Peyer's patch (tissue), 4 donors: ENCODE measurements at regions not wholly inside any gene's neighbourhood (a gene's known extent, or its start where the extent isn't known, plus 50 kb on each side); places are given as distances from the start of the nearest gene placed in this dataset.
A peak's percentile ranks its signal among the peaks of the same experiment; 100 is the strongest.

Experiments
- DNase-seq, 3 donors: peaks; one replicate each; pipeline ENCODE4 v3.0.0-alpha.2; 2017 to 2019
- H3K27ac ChIP-seq, 4 donors: fragments of 200-600 bp; sonication (generic); one replicate each; pipeline ENCODE4 v1.5.1; 2016 to 2019
- H3K27me3 ChIP-seq, 2 donors: fragments of 200-600 bp; sonication (generic); one replicate each; pipeline ENCODE4 v1.5.1; 2019
- H3K36me3 ChIP-seq, 3 donors: fragments of 200-600 bp; sonication (generic); one replicate each; pipeline ENCODE4 v1.5.1; 2016 to 2019
- H3K4me1 ChIP-seq, 4 donors: fragments of 200-600 bp; sonication (generic); one replicate each; pipeline ENCODE4 v1.5.1; 2016 to 2019
- H3K4me3 ChIP-seq, 4 donors: fragments of 200-600 bp; sonication (generic); 1 replicate in 3 of 4; 2 replicates in 1 of 4; pipeline ENCODE4 v1.5.1; 2016 to 2019; ENCODE audit warnings: mild to moderate bottlenecking in 1 of 4
- H3K9me3 ChIP-seq, 4 donors: fragments of 200-600 bp; sonication (generic); one replicate each; pipeline ENCODE4 v1.5.1; 2016 to 2019; ENCODE audit warnings: mild to moderate bottlenecking in 1 of 4
- POLR2A ChIP-seq, 2 donors: fragments of 450-650 bp; IDR thresholded peaks; one replicate each; pipeline ENCODE4 v1.5.1; 2017; ENCODE audit warnings: antibody characterized with exemption in 2 of 2, mild to moderate bottlenecking in 2 of 2, moderate library complexity in 2 of 2
- TF ChIP-seq, protein P1 (sequence below), 6 experiments: fragments of 450-650 bp in 4 of 6; fragments of 200-600 bp in 2 of 6; sonication (generic) in 1 of 6; IDR thresholded peaks; one replicate each; pipeline ENCODE4 v1.5.1; 2017 to 2019; ENCODE audit warnings: antibody characterized with exemption in 6 of 6, mild to moderate bottlenecking in 3 of 6, moderate library complexity in 1 of 6

DNA sequence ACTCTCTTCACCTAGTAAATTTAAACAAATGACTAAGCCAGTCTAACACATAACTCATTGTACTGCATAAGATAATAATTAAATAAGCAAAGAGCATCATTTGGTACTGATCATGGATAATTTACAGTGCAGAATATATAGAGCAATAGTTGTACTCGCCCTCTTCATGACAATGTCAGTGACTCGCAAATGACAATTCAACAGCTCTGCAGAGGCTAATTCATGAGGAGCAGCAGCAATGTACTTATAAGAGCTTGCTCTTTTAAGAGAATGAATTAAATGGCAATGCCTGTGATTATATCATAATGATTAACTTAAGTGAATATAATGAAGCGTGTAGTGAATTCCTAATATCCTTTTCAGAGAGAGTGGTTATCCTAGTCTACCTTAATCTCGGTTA lies 284.5 kb upstream of the PCDH20 start:
- H3K4me1 ChIP-seq = no peaks in the 10 kb centered on the region
- H3K9me3 ChIP-seq = no peaks in the 10 kb centered on the region
- H3K36me3 ChIP-seq = no peaks in the 10 kb centered on the region
- no peak overlapping the region for H3K27ac ChIP-seq
- no peaks in the 10 kb centered on the region for H3K27me3 ChIP-seq
- no peak for DNase-seq
- H3K4me3 ChIP-seq = no peak overlapping the region
- TF ChIP-seq, protein P1, sequence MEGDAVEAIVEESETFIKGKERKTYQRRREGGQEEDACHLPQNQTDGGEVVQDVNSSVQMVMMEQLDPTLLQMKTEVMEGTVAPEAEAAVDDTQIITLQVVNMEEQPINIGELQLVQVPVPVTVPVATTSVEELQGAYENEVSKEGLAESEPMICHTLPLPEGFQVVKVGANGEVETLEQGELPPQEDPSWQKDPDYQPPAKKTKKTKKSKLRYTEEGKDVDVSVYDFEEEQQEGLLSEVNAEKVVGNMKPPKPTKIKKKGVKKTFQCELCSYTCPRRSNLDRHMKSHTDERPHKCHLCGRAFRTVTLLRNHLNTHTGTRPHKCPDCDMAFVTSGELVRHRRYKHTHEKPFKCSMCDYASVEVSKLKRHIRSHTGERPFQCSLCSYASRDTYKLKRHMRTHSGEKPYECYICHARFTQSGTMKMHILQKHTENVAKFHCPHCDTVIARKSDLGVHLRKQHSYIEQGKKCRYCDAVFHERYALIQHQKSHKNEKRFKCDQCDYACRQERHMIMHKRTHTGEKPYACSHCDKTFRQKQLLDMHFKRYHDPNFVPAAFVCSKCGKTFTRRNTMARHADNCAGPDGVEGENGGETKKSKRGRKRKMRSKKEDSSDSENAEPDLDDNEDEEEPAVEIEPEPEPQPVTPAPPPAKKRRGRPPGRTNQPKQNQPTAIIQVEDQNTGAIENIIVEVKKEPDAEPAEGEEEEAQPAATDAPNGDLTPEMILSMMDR (IDR thresholded peaks at IDR 0.05) = no peak
- TF ChIP-seq POLR2A (IDR thresholded peaks at IDR 0.05) = no peak

DNA sequence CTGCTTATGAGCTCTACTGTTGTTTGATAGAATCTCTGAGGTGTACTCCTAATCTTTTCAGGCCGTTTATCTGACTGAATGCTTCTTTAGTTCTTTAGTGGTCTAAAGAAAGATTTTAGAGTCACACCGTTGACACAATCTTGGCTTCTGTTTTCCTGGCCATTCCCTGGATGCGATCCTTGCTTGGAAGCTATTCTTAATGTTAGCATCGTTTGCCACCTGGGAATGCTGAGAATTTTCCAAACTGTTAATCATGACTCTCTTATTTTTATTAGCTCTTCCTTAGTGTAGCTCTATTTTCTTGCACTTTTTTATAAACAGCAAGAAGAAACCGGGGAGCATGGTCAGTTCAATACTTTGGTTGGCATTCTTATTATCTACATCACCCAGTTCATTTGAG lies 281.0 kb upstream of the PCDH20 start:
- Histone ChIP-seq H3K9me3 (no peaks in the 10 kb centered on the region), H3K27ac (no peak overlapping the region), H3K4me3 (no peak overlapping the region), H3K27me3 (no peaks in the 10 kb centered on the region), H3K36me3 (no peaks in the 10 kb centered on the region), H3K4me1 (no peaks in the 10 kb centered on the region)
- TF ChIP-seq, protein P1 (IDR thresholded peaks at IDR 0.05) = no peak
- TF ChIP-seq POLR2A (IDR thresholded peaks at IDR 0.05) = no peak
- DNase-seq = no peak

DNA sequence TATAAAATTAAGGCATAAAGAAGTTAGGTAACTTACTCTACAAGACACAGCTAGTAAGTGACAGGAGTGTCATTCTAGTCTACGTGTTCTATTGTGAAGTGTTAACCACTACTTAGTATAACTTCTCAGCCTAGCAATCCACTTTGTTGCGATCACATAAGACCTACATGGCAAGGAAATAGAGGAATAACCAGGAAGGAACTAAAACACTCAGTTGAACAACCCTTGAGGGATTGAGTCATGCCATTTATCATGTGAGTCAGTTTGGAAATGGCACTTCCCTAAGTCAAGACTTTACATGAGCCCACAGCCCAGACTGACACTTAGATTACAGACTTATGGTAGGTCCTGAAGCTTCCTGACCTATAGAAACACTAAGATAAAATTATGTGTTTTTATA lies 279.5 kb upstream of the PCDH20 start:
- TF ChIP-seq POLR2A (IDR thresholded peaks at IDR 0.05) = no peak
- TF ChIP-seq, protein P1 (IDR thresholded peaks at IDR 0.05) = no peak
- no peaks in the 10 kb centered on the region for H3K27me3 ChIP-seq
- no peaks in the 10 kb centered on the region for H3K4me1 ChIP-seq
- H3K36me3 ChIP-seq = no peaks in the 10 kb centered on the region
- no peaks in the 10 kb centered on the region for H3K9me3 ChIP-seq
- DNase-seq = no peak
- H3K27ac ChIP-seq = no peak overlapping the region
- no peak overlapping the region for H3K4me3 ChIP-seq

DNA sequence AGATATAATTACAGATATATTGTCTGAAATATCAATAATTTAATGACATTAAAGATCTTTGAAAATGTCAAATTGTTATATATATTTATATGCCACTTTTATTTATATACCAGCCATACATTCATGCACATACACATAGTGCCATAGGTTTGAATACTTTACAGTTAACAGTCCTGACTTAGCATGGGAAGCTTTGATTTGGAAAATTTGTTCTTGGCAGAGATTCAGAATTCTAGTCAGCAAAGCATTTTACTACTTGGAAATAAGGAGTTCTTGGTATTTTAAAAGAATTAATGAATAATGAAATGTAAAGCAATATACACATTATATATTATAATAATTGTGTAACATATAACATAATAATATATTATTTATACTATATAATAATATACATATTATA lies 277.0 kb upstream of the PCDH20 start:
- TF ChIP-seq, protein P1 (IDR thresholded peaks at IDR 0.05) = no peak
- TF ChIP-seq POLR2A (IDR thresholded peaks at IDR 0.05) = no peak
- no peak for DNase-seq

DNA sequence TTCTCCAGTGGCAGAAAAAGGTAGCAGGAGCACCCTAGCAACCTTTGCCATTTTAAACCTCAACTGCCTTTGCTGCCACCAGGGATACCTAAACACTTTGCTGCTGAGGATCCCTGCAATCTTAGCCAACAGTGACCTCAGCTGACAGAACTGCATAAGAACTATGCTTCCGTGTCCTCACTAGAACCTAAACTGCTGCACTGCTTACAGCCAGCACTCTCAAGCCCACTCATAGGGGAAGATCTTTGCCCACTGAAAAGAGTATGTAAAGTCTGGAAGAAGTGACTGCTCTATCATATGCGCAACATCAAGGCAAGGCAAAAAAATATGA lies 270.0 kb upstream of the PCDH20 start:
- DNase-seq = no peak

More for the DNA sequence above, 277.0 kb upstream of the PCDH20 start:
- no peak overlapping the region for H3K4me3 ChIP-seq
- no peak overlapping the region for H3K27ac ChIP-seq
- no peaks in the 10 kb centered on the region for H3K4me1 ChIP-seq
- H3K9me3 ChIP-seq = no peaks in the 10 kb centered on the region
- H3K36me3 ChIP-seq = no peaks in the 10 kb centered on the region
- H3K27me3 ChIP-seq = no peaks in the 10 kb centered on the region

More for the DNA sequence above, 270.0 kb upstream of the PCDH20 start:
- no peak overlapping the region for H3K27ac ChIP-seq
- TF ChIP-seq POLR2A (IDR thresholded peaks at IDR 0.05) = no peak
- TF ChIP-seq, protein P1 (IDR thresholded peaks at IDR 0.05) = peak in 3 of 6 experiments; percentile 28 to 55 (median 45)
- no peaks in the 10 kb centered on the region for H3K27me3 ChIP-seq
- H3K9me3 ChIP-seq = no peaks in the 10 kb centered on the region
- no peak overlapping the region for H3K4me3 ChIP-seq
- H3K4me1 ChIP-seq = no peaks in the 10 kb centered on the region
- no peaks in the 10 kb centered on the region for H3K36me3 ChIP-seq
